ENCODE measurements at regions not wholly inside any gene's neighbourhood (a gene's known extent, or its start where the extent isn't known, plus 50 kb on each side); places are given as distances from the start of the nearest gene placed in this dataset.

DNA sequence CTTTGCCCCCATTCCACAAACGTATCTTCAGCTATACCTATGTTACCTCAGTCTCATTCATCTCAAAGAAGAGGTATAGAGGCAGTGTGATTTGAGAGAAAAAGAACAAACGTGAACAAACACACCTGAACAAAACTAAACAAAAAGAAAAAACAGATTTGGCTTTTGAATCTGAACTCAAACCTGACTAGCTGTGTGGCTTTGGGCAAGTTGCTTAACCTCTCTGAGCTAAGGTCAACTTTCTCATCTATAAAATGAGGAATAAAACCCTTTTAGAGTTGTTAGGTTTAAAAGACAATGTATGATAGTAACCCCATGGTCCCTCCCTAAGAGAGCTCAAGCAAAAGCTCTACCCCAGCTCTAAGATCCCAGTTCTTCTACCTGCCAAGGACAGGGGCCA lies 73.5 kb downstream of the ZNF648 start:
- TF ChIP-seq EP300 (IDR thresholded peaks at IDR 0.05; ENCODE audit: borderline replicate concordance) (no peak), REST (IDR thresholded peaks at IDR 0.05; ENCODE audit: low read depth) (no peak), EGR1 (IDR thresholded peaks at IDR 0.05) (no peak), TCF12 (IDR thresholded peaks at IDR 0.05; ENCODE audit: low read depth) (no peak)
- TF ChIP-seq, protein P1, sequence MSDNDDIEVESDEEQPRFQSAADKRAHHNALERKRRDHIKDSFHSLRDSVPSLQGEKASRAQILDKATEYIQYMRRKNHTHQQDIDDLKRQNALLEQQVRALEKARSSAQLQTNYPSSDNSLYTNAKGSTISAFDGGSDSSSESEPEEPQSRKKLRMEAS (IDR thresholded peaks at IDR 0.05), result no peak

Data from Ishikawa (cell line).